GM13977 (cell line): ENCODE measurements at regions not wholly inside any gene's neighbourhood (a gene's known extent, or its start where the extent isn't known, plus 50 kb on each side); places are given as distances from the start of the nearest gene placed in this dataset.
"Not testable (repeated sequence)": the region's sequence is repeated elsewhere in the genome, so short reads cannot be mapped to it uniquely, and the experiment has no call there.

ENCODE experiments used
- DNase-seq: peaks from one replicate; pipeline ENCODE4 v3.0.0; 2012; ENCODE audit warnings: low spot score
- CTCF ChIP-seq: IDR thresholded peaks from 2 replicates; pipeline ENCODE4 v1.5.1; 2012; ENCODE audit warnings: mild to moderate bottlenecking, control low read depth; ENCODE audit not compliant: insufficient read depth; ENCODE audit errors: extremely low read depth, missing control alignments
- in situ Hi-C: fragments of 300-500 bp; cut with MboI; formaldehyde crosslinking; loops from one replicate; pipeline ENCODE4 v1.12.0; 2022; ENCODE audit warnings: low sequenced_read_pairs, low pct_unique_long_range_greater_than_20kb, mixed read lengths, inconsistent platforms; ENCODE audit not compliant: unreplicated experiment

- no peak for TF ChIP-seq CTCF
- DNase-seq, result no peak
- in situ Hi-C loops, result no loop called here
These were observed 717.1 kb downstream of the SEMA5A start for GRCh38 chr5:8828596-8829322.

GRCh38 chr5:8829323-8830029 lies 716.4 kb downstream of the SEMA5A start:
- DNase-seq, result no peak
- no peak for TF ChIP-seq CTCF
- in situ Hi-C loops, result no loop called here

GRCh38 chr5:8831251-8831650 lies 714.6 kb downstream of the SEMA5A start:
- DNase-seq, result no peak
- in situ Hi-C loops, result no loop called here
- no peak for TF ChIP-seq CTCF

GRCh38 chr5:8831854-8832253 lies 714.0 kb downstream of the SEMA5A start:
- no peak for DNase-seq
- no peak for TF ChIP-seq CTCF
- in situ Hi-C loops, result no loop called here

GRCh38 chr5:8839361-8840055 lies 706.4 kb downstream of the SEMA5A start:
- in situ Hi-C loops, result no loop called here
- TF ChIP-seq CTCF, result no peak
- DNase-seq, result no peak

GRCh38 chr5:8840237-8840636 lies 705.6 kb downstream of the SEMA5A start:
- in situ Hi-C loops, result no loop called here
- no peak for DNase-seq
- no peak for TF ChIP-seq CTCF

GRCh38 chr5:8840746-8841145 lies 705.1 kb downstream of the SEMA5A start:
- DNase-seq, result not testable (repeated sequence)

More at GRCh38 chr5:8840746-8841145, 705.1 kb downstream of the SEMA5A start:
- in situ Hi-C loops, result not testable (repeated sequence)
